Neural progenitor cell (in vitro differentiated cells): ENCODE measurements at regions not wholly inside any gene's neighbourhood (a gene's known extent, or its start where the extent isn't known, plus 50 kb on each side); places are given as distances from the start of the nearest gene placed in this dataset.

Experiments
- CTCF ChIP-seq: fragments of 200-600 bp; sonication (generic); IDR thresholded peaks from 2 replicates; pipeline ENCODE4 v1.5.1; 2017; ENCODE audit warnings: antibody characterized with exemption, mild to moderate bottlenecking
- EZH2phosphoT487 ChIP-seq: fragments of 200-600 bp; sonication (generic); IDR thresholded peaks from 2 replicates; pipeline ENCODE4 v1.6.1; 2017; ENCODE audit warnings: antibody characterized with exemption

DNA sequence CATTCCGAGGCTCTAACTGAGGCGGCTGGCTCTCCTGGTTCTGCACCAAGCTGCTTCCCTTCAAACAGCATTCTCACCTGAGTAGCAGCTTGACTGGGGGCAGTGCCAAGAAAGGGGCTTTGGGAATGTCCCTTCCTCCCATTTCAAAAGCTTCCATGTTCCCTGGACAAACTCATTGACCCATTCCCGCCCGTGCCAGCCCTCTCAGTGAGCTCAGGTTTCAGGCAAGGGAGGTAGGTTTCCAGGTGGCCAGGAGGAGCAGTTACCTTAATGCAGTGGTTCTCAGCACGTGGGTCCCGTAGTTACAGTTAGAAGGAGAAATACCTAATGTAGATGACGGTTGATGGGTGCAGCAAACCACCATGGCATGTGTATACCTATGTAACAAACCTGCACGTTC lies 135.2 kb downstream of the ELOVL4 start:
- TF ChIP-seq CTCF (no peak), EZH2phosphoT487 (no peak)
